ENCODE measurements at regions not wholly inside any gene's neighbourhood (a gene's known extent, or its start where the extent isn't known, plus 50 kb on each side); places are given as distances from the start of the nearest gene placed in this dataset.

- no peak for DNase-seq (ENCODE audit: low spot score)
Observed at GRCh38 chr1:96292141-96292540, 429.4 kb upstream of the PTBP2 start.

GRCh38 chr1:96296991-96297390, 424.6 kb upstream of the PTBP2 start:
- no peak for DNase-seq (ENCODE audit: low spot score)

- DNase-seq (ENCODE audit: low spot score): no peak
Observed at GRCh38 chr1:96306809-96307560, 414.6 kb upstream of the PTBP2 start.

GRCh38 chr1:96308314-96308713, 413.3 kb upstream of the PTBP2 start:
- no peak for DNase-seq (ENCODE audit: low spot score)

GRCh38 chr1:96309783-96310182, 411.8 kb upstream of the PTBP2 start:
- DNase-seq (ENCODE audit: low spot score): no peak

- no peak for DNase-seq (ENCODE audit: low spot score)
Observed at GRCh38 chr1:96313216-96313615, 408.4 kb upstream of the PTBP2 start.

GRCh38 chr1:96329121-96329520, 392.5 kb upstream of the PTBP2 start:
- DNase-seq (ENCODE audit: low spot score): no peak

- no peak for DNase-seq (ENCODE audit: low spot score)
Observed at GRCh38 chr1:96331596-96331995, 390.0 kb upstream of the PTBP2 start.

GRCh38 chr1:96333522-96334235, 387.9 kb upstream of the PTBP2 start:
- no peak for DNase-seq (ENCODE audit: low spot score)

- no peak for DNase-seq (ENCODE audit: low spot score)
Observed at GRCh38 chr1:96334236-96334557, 387.4 kb upstream of the PTBP2 start.

GRCh38 chr1:96338622-96339021, 383.0 kb upstream of the PTBP2 start:
- DNase-seq (ENCODE audit: low spot score): no peak

- no peak for DNase-seq (ENCODE audit: low spot score)
Observed at GRCh38 chr1:96340686-96341085, 380.9 kb upstream of the PTBP2 start.

GRCh38 chr1:96346719-96347118, 374.9 kb upstream of the PTBP2 start:
- DNase-seq (ENCODE audit: low spot score): no peak

GRCh38 chr1:96349896-96350295, 371.7 kb upstream of the PTBP2 start:
- no peak for DNase-seq (ENCODE audit: low spot score)

GRCh38 chr1:96352733-96353132, 368.9 kb upstream of the PTBP2 start:
- DNase-seq (ENCODE audit: low spot score): no peak

GRCh38 chr1:96355521-96355920, 366.1 kb upstream of the PTBP2 start:
- no peak for DNase-seq (ENCODE audit: low spot score)

- DNase-seq (ENCODE audit: low spot score): no peak
Observed at GRCh38 chr1:96355961-96356360, 365.6 kb upstream of the PTBP2 start.

GRCh38 chr1:96357141-96357765, 364.3 kb upstream of the PTBP2 start:
- no peak for DNase-seq (ENCODE audit: low spot score)

GRCh38 chr1:96358057-96358456, 363.5 kb upstream of the PTBP2 start:
- no peak for DNase-seq (ENCODE audit: low spot score)

- DNase-seq (ENCODE audit: low spot score): no peak
Observed at GRCh38 chr1:96360036-96360795, 361.4 kb upstream of the PTBP2 start.

GRCh38 chr1:96361271-96361856, 360.2 kb upstream of the PTBP2 start:
- DNase-seq (ENCODE audit: low spot score): no peak

- no peak for DNase-seq (ENCODE audit: low spot score)
Observed at GRCh38 chr1:96361961-96362360, 359.6 kb upstream of the PTBP2 start.

All from NAMALWA (cell line).